ENCODE measurements at regions not wholly inside any gene's neighbourhood (a gene's known extent, or its start where the extent isn't known, plus 50 kb on each side); places are given as distances from the start of the nearest gene placed in this dataset.

DNA sequence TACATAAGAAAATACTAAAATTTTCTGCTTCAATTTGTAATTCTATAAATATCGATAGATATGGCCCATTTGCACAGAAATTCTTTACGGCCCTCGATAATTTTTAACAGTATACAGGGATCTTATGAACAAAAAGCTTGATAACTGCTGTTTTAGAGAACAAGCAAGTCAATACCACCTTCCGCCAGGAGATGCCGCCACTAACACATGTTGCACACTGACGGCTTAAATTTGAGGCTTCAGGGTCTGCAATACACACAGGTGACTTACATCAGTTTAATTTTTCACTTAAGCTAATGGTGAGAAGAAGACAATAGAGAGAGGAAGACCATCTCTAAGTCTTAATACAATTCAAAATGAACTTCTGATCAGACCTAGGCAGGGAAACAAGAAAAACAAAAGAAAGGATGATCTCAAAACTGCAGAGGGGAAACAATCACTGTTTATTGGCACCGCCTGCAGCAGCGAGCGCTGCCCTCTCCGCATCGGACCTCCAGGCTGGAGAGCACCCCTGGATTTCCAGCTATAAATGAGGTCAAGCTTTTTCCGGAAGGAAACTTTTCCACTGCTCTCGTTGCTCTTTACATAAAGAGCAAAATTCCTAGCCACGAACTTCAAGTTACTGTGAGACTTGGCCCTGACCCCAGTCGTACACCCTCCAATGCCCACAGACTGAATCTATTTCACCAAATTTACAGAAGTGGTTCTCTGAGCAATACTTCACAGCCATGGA, 53.9 kb downstream of the OTOR start:
- no peaks in the 10 kb centered on the region for H3K4me1 ChIP-seq (ENCODE audit: insufficient read depth, low read length, poor library complexity, severe bottlenecking)
- H3K27ac ChIP-seq (ENCODE audit: low read depth, low read length, poor library complexity, severe bottlenecking), result no peak overlapping the region
- H3K9me2 ChIP-seq (ENCODE audit: insufficient read depth, low read length), result no peaks in the 10 kb centered on the region
- CTCF ChIA-PET (ENCODE audit: unreplicated experiment), result no interaction called here
- no peaks in the 10 kb centered on the region for H3K36me3 ChIP-seq (ENCODE audit: insufficient read depth, low read length)
- intact Hi-C loops (cut with micrococcal nuclease; ENCODE audit: unreplicated experiment), result loop anchor here (2.0 kb wide), 2 partner anchors 19 to 479 kb away; no protein-coding TSS in a partner anchor
- H3K9me3 ChIP-seq (ENCODE audit: low read length), result no peaks in the 10 kb centered on the region
- H3K79me2 ChIP-seq (ENCODE audit: insufficient read depth, low read depth, low read length), result no peaks in the 10 kb centered on the region
- POLR2A ChIA-PET, result interaction anchor here (0.8 kb wide), 1 partner anchor 943 kb away, joined by 3 read pairs; no protein-coding TSS in a partner anchor
- no peak overlapping the region for H3K4me2 ChIP-seq (ENCODE audit: low read length)
- no peaks in the 10 kb centered on the region for H4K20me1 ChIP-seq (ENCODE audit: insufficient read depth, low read length)
- no peak overlapping the region for H2AFZ ChIP-seq (ENCODE audit: low read length)
- BruUV-seq (replicated peaks), result no TSS peak
- no peak overlapping the region for H3K4me3 ChIP-seq (ENCODE audit: low read depth, low read length, poor library complexity, severe bottlenecking)
- peak; percentile 60 for DNase-seq (ENCODE audit: low spot score)
- TF ChIP-seq EZH2phosphoT487 (IDR thresholded peaks at IDR 0.05; ENCODE audit: borderline replicate concordance, low read depth, low read length), result no peak
- TF ChIP-seq CTCF (conservative IDR thresholded peaks at IDR 0.05; ENCODE audit: low read length), result peak; percentile 93

DNA sequence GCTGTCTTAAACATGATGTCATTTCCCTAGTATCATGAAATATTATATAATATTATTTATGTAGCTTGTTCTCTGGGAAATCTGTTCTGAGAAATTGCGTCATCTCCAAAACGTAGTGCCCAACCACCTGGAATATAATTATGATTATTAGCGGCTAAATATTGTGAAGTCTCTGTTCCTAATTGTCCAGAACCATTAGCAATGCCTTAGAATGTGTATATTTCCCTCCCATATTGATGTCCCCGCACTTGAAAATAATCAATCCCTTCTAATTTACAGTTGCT, 54.4 kb downstream of the OTOR start:
- no peak overlapping the region for H2AFZ ChIP-seq (ENCODE audit: low read length)
- no peak for DNase-seq (ENCODE audit: low spot score)
- no peaks in the 10 kb centered on the region for H3K4me1 ChIP-seq (ENCODE audit: insufficient read depth, low read length, poor library complexity, severe bottlenecking)
- H3K27ac ChIP-seq (ENCODE audit: low read depth, low read length, poor library complexity, severe bottlenecking), result no peak overlapping the region
- POLR2A ChIA-PET, result interaction anchor here (0.8 kb wide), 1 partner anchor 944 kb away, joined by 3 read pairs; no protein-coding TSS in a partner anchor
- H4K20me1 ChIP-seq (ENCODE audit: insufficient read depth, low read length), result no peaks in the 10 kb centered on the region
- no peak overlapping the region for H3K4me2 ChIP-seq (ENCODE audit: low read length)
- no peaks in the 10 kb centered on the region for H3K79me2 ChIP-seq (ENCODE audit: insufficient read depth, low read depth, low read length)
- no peaks in the 10 kb centered on the region for H3K36me3 ChIP-seq (ENCODE audit: insufficient read depth, low read length)
- CTCF ChIA-PET (ENCODE audit: unreplicated experiment), result no interaction called here
- H3K4me3 ChIP-seq (ENCODE audit: low read depth, low read length, poor library complexity, severe bottlenecking), result no peak overlapping the region
- no peaks in the 10 kb centered on the region for H3K9me3 ChIP-seq (ENCODE audit: low read length)
- BruUV-seq (replicated peaks), result no TSS peak
- no peaks in the 10 kb centered on the region for H3K9me2 ChIP-seq (ENCODE audit: insufficient read depth, low read length)
- no peak for TF ChIP-seq CTCF (conservative IDR thresholded peaks at IDR 0.05; ENCODE audit: low read length)
- TF ChIP-seq EZH2phosphoT487 (IDR thresholded peaks at IDR 0.05; ENCODE audit: borderline replicate concordance, low read depth, low read length), result no peak
- intact Hi-C loops (cut with micrococcal nuclease; ENCODE audit: unreplicated experiment), result loop anchor here (2.0 kb wide), 2 partner anchors 18 to 478 kb away; no protein-coding TSS in a partner anchor

Measured in OCI-LY7 (cell line).